OCI-LY3 (cell line): ENCODE measurements at regions not wholly inside any gene's neighbourhood (a gene's known extent, or its start where the extent isn't known, plus 50 kb on each side); places are given as distances from the start of the nearest gene placed in this dataset.

Experiments used
- H2AFZ ChIP-seq: fragments of 200-600, 300-600 bp; shearing (Covaris generic); 2 replicates; pipeline ENCODE4 v1.6.0; 2014; ENCODE audit warnings: antibody characterized with exemption, low read depth, low read length
- H3K27ac ChIP-seq: fragments of 200-600, 300-600 bp; sonication (generic); 2 replicates; pipeline ENCODE4 v1.5.1; 2014; ENCODE audit warnings: mild to moderate bottlenecking, low read length, moderate library complexity, mixed read lengths
- H3K27me3 ChIP-seq: fragments of 200-600, 300-600 bp; sonication (generic); 2 replicates; pipeline ENCODE4 v1.6.1; 2014; ENCODE audit warnings: low read depth, low read length, mixed read lengths
- H3K36me3 ChIP-seq: fragments of 200-600, 300-600 bp; sonication (generic); replicated peaks from 2 replicates; pipeline ENCODE3; 2014; ENCODE audit warnings: low read depth, low read length, mixed read lengths
- H3K4me1 ChIP-seq: fragments of 300-600, 200-600 bp; sonication (generic); 2 replicates; pipeline ENCODE4 v1.6.1; 2014; ENCODE audit warnings: low read length, mixed read lengths
- H3K4me2 ChIP-seq: fragments of 200-600, 300-600 bp; sonication (generic); 2 replicates; pipeline ENCODE4 v1.6.1; 2014; ENCODE audit warnings: low read length, mixed read lengths
- H3K4me3 ChIP-seq: fragments of 300-600, 200-600 bp; sonication (generic); 2 replicates; pipeline ENCODE4 v1.5.1; 2014; ENCODE audit warnings: antibody characterized with exemption, mild to moderate bottlenecking, low read length, moderate library complexity
- H3K79me2 ChIP-seq: fragments of 300-600, 200-600 bp; shearing (Covaris generic); 2 replicates; pipeline ENCODE4 v1.6.1; 2014; ENCODE audit warnings: mild to moderate bottlenecking, low read length, mixed read lengths
- H3K9ac ChIP-seq: fragments of 300-600, 200-600 bp; shearing (Covaris generic); 2 replicates; pipeline ENCODE4 v1.6.0; 2014; ENCODE audit warnings: mild to moderate bottlenecking, low read length, moderate library complexity
- H3K9me3 ChIP-seq: fragments of 200-600, 300-600 bp; shearing (Covaris generic); 2 replicates; pipeline ENCODE4 v1.6.1; 2014; ENCODE audit warnings: low read length, mixed read lengths; ENCODE audit not compliant: insufficient read depth
- H4K20me1 ChIP-seq: fragments of 200-600, 300-600 bp; sonication (generic); 2 replicates; pipeline ENCODE4 v1.6.1; 2016; ENCODE audit warnings: low read length, mixed read lengths; ENCODE audit not compliant: insufficient read depth
- EZH2phosphoT487 ChIP-seq: fragments of 200-600 bp; shearing (Covaris generic); IDR thresholded peaks from 2 replicates; pipeline ENCODE4 v1.6.1; 2018; ENCODE audit warnings: antibody characterized with exemption, mixed run types, low read depth
- TF ChIP-seq, protein P1 (sequence below): fragments of 200-600, 300-600 bp; sonication (generic); IDR thresholded peaks from 2 replicates; pipeline ENCODE4 v1.5.1; 2014; ENCODE audit warnings: antibody characterized with exemption, low read length, low read depth

GRCh38 chr1:182268669-182269068 is 122.9 kb downstream of the GLUL start:
- no peak overlapping the region for H3K27ac ChIP-seq
- H3K9me3 ChIP-seq, result no peaks in the 10 kb centered on the region
- no peaks in the 10 kb centered on the region for H4K20me1 ChIP-seq
- no peak overlapping the region for H3K9ac ChIP-seq
- H3K4me3 ChIP-seq, result no peak overlapping the region
- H3K36me3 ChIP-seq, result no peaks in the 10 kb centered on the region
- no peak overlapping the region for H2AFZ ChIP-seq
- no peak overlapping the region for H3K4me2 ChIP-seq
- peaks cover 35% of the 10 kb centered on the region; the same call in 1 of the 2 replicates for H3K27me3 ChIP-seq
- TF ChIP-seq, protein P1, sequence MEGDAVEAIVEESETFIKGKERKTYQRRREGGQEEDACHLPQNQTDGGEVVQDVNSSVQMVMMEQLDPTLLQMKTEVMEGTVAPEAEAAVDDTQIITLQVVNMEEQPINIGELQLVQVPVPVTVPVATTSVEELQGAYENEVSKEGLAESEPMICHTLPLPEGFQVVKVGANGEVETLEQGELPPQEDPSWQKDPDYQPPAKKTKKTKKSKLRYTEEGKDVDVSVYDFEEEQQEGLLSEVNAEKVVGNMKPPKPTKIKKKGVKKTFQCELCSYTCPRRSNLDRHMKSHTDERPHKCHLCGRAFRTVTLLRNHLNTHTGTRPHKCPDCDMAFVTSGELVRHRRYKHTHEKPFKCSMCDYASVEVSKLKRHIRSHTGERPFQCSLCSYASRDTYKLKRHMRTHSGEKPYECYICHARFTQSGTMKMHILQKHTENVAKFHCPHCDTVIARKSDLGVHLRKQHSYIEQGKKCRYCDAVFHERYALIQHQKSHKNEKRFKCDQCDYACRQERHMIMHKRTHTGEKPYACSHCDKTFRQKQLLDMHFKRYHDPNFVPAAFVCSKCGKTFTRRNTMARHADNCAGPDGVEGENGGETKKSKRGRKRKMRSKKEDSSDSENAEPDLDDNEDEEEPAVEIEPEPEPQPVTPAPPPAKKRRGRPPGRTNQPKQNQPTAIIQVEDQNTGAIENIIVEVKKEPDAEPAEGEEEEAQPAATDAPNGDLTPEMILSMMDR, result no peak
- TF ChIP-seq EZH2phosphoT487, result no peak
- no peaks in the 10 kb centered on the region for H3K4me1 ChIP-seq
- H3K79me2 ChIP-seq, result no peaks in the 10 kb centered on the region

DNA sequence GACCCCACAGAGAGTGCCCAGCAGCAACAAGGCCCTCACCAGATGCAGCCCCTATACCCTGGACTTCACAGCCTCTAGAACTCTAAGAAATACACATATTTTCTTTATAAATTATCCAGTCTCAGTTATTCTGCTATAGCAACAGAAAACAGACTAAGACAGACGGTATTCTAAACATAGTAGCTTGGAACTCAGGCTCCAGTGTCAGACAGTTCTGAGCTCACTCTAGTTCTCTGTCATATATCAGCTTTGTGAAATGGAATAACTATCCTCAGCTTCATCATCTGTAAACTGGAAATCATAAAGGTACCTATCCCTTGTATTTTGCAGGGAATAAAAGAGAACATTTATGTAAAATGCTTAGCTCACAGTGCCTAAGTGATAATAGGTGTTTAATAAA is 127.4 kb downstream of the GLUL start:
- Histone ChIP-seq H3K27ac (no peak overlapping the region), H3K36me3 (no peaks in the 10 kb centered on the region), H3K9me3 (no peaks in the 10 kb centered on the region), H3K27me3 (peaks cover 13% of the 10 kb centered on the region; the same call in 1 of the 2 replicates), H3K4me3 (no peak overlapping the region), H3K79me2 (no peaks in the 10 kb centered on the region), H3K4me2 (no peak overlapping the region), H3K9ac (no peak overlapping the region), H3K4me1 (no peaks in the 10 kb centered on the region), H2AFZ (no peak overlapping the region), H4K20me1 (no peaks in the 10 kb centered on the region)
- TF ChIP-seq EZH2phosphoT487, result no peak
- TF ChIP-seq, protein P1, result no peak

GRCh38 chr1:182263706-182264105 is 127.9 kb downstream of the GLUL start:
- no peak overlapping the region for H3K9ac ChIP-seq
- H3K36me3 ChIP-seq, result no peaks in the 10 kb centered on the region
- no peak overlapping the region for H2AFZ ChIP-seq
- H3K4me2 ChIP-seq, result no peak overlapping the region
- no peaks in the 10 kb centered on the region for H3K79me2 ChIP-seq
- H3K27me3 ChIP-seq, result peaks cover 13% of the 10 kb centered on the region; the same call in 1 of the 2 replicates
- no peaks in the 10 kb centered on the region for H4K20me1 ChIP-seq
- H3K9me3 ChIP-seq, result no peaks in the 10 kb centered on the region
- no peak for TF ChIP-seq EZH2phosphoT487
- TF ChIP-seq, protein P1, result no peak
- H3K27ac ChIP-seq, result no peak overlapping the region
- H3K4me3 ChIP-seq, result no peak overlapping the region
- H3K4me1 ChIP-seq, result no peaks in the 10 kb centered on the region

DNA sequence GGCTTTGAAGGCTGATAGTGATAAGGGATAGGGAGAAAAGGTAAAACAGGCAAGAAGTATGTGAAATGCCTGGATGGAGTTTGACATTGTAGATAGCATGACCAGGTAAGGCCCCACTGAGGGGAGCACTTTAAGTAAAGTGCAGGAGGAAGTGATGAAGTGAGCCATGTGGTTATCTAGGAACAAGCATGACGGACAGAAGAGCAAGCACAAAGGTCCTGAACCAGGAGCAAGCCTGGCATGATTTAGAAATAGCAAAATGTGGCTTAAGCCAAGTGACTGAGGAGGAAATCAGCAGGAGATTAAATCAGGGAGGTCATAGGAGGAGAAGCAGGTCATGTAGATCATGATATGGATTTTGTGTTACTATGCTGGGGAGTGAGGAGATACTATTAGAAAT is 129.2 kb downstream of the GLUL start:
- H3K36me3 ChIP-seq, result no peaks in the 10 kb centered on the region
- H3K4me1 ChIP-seq, result no peaks in the 10 kb centered on the region
- H2AFZ ChIP-seq, result no peak overlapping the region
- H3K27me3 ChIP-seq, result peaks cover 8% of the 10 kb centered on the region; the same call in 1 of the 2 replicates
- no peak overlapping the region for H3K9ac ChIP-seq
- H3K4me3 ChIP-seq, result no peak overlapping the region
- H4K20me1 ChIP-seq, result no peaks in the 10 kb centered on the region
- TF ChIP-seq, protein P1, result no peak
- no peak for TF ChIP-seq EZH2phosphoT487
- no peaks in the 10 kb centered on the region for H3K79me2 ChIP-seq
- no peaks in the 10 kb centered on the region for H3K9me3 ChIP-seq
- no peak overlapping the region for H3K4me2 ChIP-seq
- H3K27ac ChIP-seq, result no peak overlapping the region
